HG03139 (cell line): ENCODE measurements at regions not wholly inside any gene's neighbourhood (a gene's known extent, or its start where the extent isn't known, plus 50 kb on each side); places are given as distances from the start of the nearest gene placed in this dataset.
"Not testable (repeated sequence)": the region's sequence is repeated elsewhere in the genome, so short reads cannot be mapped to it uniquely, and the experiment has no call there.

ENCODE experiments used
- ATAC-seq: cut with Tn5 transposase; IDR thresholded peaks from one replicate; pipeline ENCODE4 v1.9.1; 2021; ENCODE audit not compliant: unreplicated experiment

- no peak for ATAC-seq
Observed at GRCh38 chr10:9299966-9300365, 1245.5 kb downstream of the GATA3 start.

- ATAC-seq, result no peak
Observed at GRCh38 chr10:9301148-9301547, 1246.7 kb downstream of the GATA3 start.

- no peak for ATAC-seq
Observed at GRCh38 chr10:9301554-9301953, 1247.1 kb downstream of the GATA3 start.

- peak; percentile 64 for ATAC-seq
Observed at GRCh38 chr10:9302140-9302746, 1247.8 kb downstream of the GATA3 start.

- ATAC-seq, result no peak
Observed at GRCh38 chr10:9305018-9305655, 1250.6 kb downstream of the GATA3 start.

- no peak for ATAC-seq
Observed at GRCh38 chr10:9311702-9312499, 1257.4 kb downstream of the GATA3 start.

- no peak for ATAC-seq
Observed at GRCh38 chr10:9315292-9315691, 1260.8 kb downstream of the GATA3 start.

GRCh38 chr10:9331583-9332008 lies 1277.1 kb downstream of the GATA3 start:
- peak; percentile 51 for ATAC-seq

- no peak for ATAC-seq
Observed at GRCh38 chr10:9334270-9334669, 1279.8 kb downstream of the GATA3 start.

GRCh38 chr10:9339716-9340115 lies 1285.2 kb downstream of the GATA3 start:
- ATAC-seq, result no peak

- ATAC-seq, result no peak
Observed at GRCh38 chr10:9342885-9343570, 1288.5 kb downstream of the GATA3 start.

- not testable (repeated sequence) for ATAC-seq
Observed at GRCh38 chr10:9347933-9348332, 1293.4 kb downstream of the GATA3 start.

GRCh38 chr10:9357471-9357870 lies 1303.0 kb downstream of the GATA3 start:
- no peak for ATAC-seq

- no peak for ATAC-seq
Observed at GRCh38 chr10:9362721-9363120, 1308.2 kb downstream of the GATA3 start.

- no peak for ATAC-seq
Observed at GRCh38 chr10:9379183-9379582, 1324.7 kb downstream of the GATA3 start.

- ATAC-seq, result no peak
Observed at GRCh38 chr10:9381733-9382532, 1327.4 kb downstream of the GATA3 start.

- no peak for ATAC-seq
Observed at GRCh38 chr10:9382533-9382866, 1328.0 kb downstream of the GATA3 start.

GRCh38 chr10:9390516-9390915 lies 1336.0 kb downstream of the GATA3 start:
- ATAC-seq, result no peak

- ATAC-seq, result no peak
Observed at GRCh38 chr10:9399275-9399983, 1344.9 kb downstream of the GATA3 start.

GRCh38 chr10:9402067-9402466 lies 1347.6 kb downstream of the GATA3 start:
- not testable (repeated sequence) for ATAC-seq
